Hematopoietic multipotent progenitor cell treated with erythropoietin and hydrocortisone succinate and interleukin-3 and kit ligand, for 8 days (in vitro differentiated cells): ENCODE measurements at regions not wholly inside any gene's neighbourhood (a gene's known extent, or its start where the extent isn't known, plus 50 kb on each side); places are given as distances from the start of the nearest gene placed in this dataset.

Experiments used
- DNase-seq: peaks from one replicate; pipeline ENCODE4 v3.0.0-alpha.2; 2015

DNA sequence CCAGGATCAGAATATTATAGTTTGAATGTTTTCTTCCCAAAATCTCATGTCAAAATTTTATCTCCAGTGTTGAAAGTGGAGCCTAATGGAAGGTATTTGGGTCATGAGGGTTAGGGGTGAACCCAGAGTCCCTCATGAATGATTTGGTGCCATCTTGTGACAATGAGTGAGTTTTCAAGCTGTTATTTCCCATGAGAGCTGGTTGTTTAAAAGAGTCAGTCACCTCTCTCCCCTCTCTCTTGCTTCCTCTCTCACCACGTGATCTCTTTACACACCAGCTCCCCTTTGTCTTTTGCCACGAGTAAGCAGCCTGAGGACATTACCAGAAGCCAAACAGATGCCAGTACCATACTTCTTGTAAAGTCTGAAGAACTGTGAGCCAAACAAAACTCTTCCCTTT lies 561.6 kb downstream of the RERGL start:
- no peak for DNase-seq

DNA sequence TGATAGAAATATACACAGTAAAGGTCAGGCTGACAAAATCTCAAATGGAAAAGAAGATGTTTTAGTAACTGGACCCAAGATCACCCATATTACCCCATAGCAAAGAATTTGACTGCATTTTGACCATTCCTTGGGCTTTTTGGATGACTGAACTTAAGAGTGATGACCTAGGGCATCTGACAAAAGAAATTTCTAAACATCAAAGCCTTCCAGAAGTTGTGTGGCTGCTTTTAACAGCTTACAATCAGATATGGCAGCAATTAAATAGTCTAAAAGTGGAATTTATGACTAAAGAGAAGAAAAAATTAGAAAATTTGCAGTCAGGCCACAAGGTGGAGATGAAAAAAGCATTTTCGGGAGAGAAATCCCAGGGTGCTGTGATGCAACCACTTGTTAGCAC lies 563.0 kb downstream of the RERGL start:
- DNase-seq, result no peak

DNA sequence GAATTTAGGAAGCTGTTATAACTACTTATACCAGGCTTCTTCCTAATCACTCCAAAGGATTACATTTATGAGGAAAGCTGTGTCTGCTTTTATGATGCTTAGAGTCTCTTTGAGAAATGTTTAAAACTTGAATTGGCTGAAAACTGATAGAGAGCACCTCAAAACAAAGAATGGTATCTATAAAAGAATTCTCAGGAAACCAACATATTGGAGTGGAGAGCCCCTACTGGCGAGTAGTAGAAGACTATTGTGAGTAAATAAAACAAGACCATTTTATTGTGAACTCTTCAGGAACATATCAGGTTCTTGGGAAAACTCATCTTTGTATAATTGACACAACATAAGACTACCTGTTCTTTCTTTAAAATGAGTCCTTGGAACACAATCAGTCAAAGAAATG lies 578.6 kb downstream of the RERGL start:
- no peak for DNase-seq

DNA sequence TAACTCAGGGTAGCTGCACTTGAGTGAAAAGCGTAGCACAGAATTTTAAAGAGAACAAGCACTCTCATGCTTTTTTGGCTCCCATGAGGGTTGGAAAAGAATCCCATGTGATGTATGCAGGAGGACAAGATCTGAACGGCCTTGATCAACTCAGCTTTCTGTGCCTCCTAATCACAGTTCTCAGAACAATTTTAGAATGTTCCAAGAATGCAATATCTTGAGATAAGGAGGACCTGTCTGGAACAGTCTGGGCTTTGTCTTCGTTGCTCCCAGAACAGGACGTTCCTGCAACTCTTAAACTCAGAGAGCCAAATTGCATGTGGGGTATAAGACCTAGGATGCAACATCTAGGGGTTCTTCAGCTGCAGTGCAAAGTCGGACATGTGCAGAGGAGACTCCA lies 582.7 kb downstream of the RERGL start:
- DNase-seq, result no peak

DNA sequence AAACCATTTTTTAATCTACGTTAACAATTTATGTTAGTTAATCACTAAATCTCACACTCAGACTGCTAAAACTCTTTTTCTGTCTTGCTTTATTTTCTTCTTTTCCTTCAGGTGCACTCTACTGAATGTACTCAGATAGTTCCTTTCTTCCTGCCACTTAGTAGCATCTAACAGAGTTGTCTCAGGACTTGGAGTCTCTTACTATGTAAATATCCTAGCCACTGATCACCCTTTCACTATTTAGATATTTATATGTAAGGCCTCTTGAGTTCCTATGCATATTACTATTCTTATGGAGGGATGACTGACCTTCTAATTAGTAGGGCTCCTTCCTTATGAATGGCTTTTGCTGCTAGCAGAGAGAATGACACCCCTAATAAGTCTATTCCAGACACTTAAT lies 586.3 kb downstream of the RERGL start:
- DNase-seq, result no peak

DNA sequence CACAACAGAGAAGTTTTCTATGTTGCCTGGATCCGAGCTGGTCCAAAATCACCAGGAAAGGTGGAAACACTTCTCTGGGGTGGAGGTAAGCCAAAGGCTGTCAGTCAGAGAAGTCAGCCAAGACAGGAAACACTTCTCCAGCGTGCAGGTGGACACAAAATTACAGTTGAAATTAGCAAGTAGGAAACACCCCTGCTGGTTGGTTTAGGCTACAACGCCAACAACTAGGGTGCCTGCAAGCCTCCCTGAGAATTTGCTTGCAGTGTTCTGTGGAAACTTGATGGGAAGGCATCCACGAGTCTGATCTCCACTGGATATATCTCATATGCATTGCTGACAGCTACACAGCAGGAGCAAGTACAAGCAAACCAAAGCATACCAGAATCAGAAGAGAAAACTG lies 600.5 kb downstream of the RERGL start:
- DNase-seq, result no peak

DNA sequence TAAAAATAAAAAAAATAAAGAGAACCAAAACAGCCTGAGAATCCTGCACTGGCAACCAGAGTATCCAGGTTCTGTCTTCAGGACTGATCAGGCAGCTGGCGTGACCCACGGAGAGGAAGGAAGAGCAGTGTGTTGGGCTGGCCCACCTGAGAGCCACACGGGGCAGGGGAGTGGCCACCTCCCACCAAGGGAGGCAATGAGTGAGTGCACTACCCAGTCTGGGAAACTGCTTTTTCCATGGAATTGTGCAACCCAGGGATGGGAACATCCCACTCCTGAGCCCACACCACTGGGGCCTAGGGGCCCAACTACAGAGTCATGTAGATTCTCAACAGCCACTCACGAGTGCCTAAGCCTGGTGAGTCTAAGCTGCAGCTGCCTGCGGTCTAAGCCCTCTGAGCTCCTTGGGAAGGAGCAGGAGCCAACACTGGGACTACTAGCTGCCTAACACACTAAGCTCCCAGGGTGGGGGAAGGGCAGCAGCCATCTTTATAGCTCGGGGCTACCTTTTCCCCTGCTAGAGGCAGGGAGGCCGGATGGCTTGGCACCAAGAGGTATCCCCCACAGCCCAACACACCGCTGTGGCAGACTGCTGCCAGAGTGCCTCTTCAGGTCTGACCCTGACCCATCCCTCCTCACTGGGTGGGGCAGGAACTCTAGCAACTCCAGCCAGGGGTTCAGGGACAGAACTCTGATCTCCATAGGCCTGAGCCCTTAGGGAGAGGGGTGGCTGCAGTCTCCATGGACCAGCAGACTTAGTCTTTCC lies 610.9 kb downstream of the RERGL start:
- no peak for DNase-seq

DNA sequence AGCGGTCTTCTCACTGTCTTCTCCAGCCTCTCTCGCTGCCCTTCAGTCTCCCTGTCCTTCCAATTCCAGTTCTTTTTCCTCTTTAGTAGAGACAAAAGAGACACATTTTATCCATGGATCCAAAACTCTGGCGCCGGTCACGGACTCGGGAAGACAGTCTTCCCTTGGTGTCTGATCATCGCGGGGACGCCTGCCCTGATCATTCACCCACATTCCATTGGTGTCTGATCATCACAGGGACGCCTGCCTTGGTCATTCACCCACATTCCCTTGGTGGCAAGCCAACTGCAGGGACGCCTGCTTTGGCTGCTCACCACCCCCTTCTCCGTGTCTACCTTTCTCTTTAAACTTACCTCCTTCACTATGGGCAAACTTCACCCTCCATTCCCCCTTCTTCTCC lies 619.5 kb downstream of the RERGL start:
- no peak for DNase-seq

DNA sequence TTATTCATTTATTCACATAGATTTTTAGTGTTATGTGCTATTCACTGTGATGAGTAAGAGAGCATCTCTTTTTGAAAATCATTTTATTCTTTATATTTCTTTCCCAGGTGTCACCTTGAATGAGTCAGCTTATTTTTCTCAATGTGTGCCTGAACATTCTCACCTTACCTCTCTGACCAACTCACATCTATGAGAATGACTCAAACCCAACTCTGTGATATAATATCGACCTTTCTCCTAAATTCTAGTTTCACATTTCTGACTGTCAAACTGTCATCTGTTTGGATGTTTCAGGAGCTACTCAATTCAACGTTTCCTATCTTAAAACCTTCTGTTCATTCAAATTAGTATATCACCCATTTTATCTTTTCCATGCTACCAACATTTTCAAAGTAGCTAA lies 630.8 kb downstream of the RERGL start:
- DNase-seq, result no peak

DNA sequence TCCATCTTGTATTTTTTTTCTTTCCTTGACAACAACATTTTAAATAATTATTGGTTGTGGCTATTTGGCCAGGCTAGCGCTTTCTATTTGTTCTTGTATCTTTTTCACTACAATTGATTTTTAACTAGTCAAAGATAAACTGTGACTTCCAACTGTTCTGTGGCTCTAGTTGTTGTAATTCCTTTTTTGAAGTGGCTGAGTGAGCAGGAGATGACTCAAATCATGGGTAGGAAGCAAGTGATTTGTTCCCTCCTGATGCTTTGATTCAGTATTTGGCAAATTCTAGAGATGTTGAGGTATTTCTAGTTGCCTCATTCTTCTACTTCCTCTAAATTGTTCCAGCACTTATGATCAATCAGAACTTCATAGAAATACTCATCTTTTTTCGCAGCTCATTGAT lies 633.5 kb downstream of the RERGL start:
- no peak for DNase-seq

DNA sequence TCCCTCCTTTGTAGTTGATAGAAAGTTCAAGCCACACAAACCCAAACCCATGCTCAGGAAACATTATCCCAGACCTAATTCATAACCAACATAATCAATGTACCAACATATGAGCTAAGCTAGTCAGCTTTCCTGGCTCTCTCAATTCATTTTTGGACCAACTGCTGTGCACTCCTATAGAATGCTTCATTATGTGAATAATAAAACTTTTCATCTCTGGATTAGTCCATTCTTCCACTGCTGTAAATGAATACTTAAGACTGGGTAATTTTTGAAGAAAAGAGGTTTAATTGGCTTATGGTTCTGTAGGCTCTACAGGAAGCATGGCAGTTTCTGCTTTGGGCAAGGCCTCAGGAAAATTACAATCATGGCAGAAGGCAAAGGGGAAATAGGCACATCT lies 651.9 kb downstream of the RERGL start:
- DNase-seq, result no peak

DNA sequence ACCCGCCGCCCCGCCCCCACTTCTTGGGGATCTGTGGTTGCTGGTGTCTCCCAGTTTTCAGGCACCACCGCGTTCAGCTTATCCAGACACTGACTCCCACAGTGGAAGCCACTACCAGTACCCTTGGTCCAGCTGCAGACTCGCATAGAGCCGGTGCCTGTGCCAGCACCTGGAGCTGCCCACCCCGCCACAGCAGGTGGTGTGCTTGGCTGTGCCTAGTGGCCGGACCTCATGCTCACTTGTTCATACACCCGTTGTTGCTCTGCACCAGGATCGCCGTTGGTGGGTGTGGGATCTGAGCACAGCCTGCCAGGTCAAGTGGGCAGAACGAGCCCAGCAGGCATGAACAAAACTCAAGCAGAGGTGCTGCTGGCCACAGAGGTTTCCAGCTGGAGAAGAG lies 673.2 kb downstream of the RERGL start:
- no peak for DNase-seq

DNA sequence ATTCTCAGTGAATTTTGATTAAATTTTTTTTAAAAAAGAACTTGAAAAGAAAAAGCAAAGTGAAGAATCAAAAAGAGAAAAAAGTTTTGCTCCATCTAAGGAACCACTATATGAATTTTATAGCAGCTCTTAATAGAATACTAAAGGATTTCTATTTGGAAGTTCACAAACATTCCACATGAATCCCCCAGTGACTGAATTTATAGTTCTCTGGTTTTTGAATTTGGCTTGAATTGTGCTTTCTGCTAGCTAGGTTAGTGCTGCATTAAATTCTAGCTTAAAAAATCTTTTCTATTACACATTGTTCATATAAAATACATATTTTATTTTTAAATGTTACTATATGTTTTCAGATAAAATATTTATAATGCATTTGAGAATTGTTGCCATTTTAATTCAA lies 675.4 kb downstream of the RERGL start:
- DNase-seq, result no peak

DNA sequence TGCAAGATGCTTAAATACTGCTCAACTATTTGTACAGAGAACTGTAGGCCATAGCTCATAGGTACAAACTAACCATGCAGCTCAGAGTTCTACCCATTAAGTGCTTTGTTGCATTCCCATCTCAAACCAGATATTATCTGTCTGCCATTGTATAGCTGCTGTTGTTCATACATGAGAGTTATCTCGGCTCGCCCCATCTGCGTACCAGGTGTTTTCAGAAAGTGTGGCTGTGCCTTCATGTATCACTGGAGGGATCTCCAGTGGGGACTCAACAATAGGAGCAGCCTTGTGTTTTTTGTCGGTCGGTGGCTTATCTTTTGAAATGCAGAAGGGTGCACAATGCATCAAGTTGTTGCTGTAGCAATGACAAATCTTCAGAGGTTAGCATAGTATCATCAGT lies 678.3 kb downstream of the RERGL start:
- DNase-seq, result no peak

DNA sequence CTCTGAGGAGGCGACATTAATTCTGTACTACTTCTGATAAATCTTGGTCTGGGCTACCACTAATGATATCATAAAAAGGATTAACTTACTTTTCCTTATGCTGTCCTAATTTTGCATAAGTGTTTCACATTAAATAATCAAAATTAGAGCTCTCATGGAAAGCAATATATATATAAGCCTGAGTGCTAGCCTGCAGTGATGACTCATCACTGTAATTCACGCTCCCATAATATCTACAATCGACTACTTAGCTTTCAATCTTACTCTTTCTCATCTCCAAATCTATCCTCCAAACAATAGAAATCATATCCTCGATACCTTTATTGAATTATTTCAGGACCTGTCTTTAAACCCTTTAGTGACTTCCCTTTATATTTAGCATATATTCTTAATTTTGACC lies 701.3 kb downstream of the RERGL start:
- DNase-seq, result no peak

DNA sequence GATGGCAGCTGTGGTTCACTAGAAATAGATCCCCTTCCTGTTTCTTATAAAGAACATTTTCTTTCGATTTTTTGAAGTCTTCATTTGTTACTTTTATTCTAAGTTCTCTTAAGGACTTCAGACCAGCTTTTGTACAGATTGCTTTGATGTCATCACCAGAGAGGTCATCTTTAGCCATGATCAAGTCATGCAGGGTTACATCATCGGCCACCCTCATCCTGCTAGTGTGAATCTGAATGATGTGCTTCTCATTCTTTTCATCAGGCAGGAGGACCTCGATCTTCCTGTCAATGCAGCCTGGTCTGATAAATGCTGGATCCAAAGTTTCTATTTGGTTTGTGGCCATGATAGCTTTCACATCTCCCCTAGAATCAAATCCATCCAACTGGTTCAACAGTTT lies 706.7 kb downstream of the RERGL start:
- DNase-seq, result no peak

DNA sequence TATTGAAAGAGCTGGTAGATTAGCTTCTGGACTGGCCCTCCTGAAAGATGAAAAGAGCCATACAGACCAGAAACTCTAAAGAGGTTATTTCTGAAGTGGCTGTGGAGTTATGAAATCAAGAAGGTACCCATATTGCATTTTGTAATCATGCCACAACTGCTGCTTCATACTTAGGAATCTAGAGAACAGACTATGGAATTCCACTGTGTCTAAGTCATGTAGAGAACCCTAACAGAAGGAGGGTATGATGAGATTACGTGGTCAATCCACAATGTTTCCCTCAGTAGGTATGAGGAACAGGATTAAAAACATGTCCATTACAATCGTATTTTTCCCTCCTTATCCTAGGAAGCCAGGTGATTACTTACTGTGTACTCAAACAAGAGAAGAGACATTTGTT lies 708.8 kb downstream of the RERGL start:
- DNase-seq, result no peak

DNA sequence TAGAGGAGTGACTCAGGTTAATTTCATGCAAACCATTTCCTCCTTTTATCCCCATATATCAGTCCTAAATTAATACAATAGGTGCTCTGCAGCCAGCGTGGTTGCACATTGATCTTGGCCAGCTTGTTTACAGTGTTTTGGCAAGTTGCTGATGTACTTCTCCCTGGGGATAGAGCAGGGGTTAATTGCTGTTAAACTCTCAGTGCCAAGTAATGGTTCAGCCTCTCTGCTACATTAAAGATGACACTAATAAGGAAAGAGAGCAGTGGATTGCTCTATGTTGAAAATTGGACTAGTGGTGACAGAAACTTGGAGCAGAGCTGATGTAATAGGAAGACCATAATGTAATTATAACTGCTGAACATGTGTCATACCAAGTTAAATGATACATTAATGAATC lies 717.5 kb downstream of the RERGL start:
- DNase-seq, result no peak

DNA sequence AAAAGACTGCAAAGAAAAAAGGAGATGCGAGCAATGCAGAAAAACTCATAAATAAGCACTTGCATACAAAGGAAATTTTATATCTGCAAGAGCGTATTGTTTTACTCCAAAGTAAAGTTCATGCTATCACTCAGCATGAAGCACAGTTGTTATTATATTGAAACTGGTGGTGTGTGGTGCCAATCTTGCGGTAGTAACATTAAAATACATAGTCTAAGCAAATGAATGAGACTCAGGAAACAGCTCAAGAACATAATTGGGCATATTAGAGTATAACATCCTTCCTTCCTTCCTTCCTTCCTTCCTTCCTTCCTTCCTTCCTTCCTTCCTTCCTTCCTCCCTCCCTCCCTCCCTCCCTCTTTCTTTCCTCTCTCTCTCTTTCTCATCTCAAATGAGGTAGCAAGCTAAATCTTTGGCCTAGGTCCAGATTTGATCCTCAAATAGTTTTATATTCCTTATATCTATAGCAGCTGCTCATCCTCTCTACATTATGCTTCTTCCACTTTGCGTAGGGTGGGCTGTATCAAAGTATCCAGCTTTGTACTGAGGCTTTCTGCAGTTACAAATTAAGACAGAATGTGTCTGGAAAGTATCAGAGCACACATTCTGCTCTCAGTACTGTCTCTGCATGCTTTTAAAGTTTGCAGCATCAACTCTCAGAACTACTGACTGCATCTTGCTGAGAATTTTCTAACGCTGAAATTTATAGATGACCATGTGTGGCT lies 718.3 kb downstream of the RERGL start:
- DNase-seq, result no peak

DNA sequence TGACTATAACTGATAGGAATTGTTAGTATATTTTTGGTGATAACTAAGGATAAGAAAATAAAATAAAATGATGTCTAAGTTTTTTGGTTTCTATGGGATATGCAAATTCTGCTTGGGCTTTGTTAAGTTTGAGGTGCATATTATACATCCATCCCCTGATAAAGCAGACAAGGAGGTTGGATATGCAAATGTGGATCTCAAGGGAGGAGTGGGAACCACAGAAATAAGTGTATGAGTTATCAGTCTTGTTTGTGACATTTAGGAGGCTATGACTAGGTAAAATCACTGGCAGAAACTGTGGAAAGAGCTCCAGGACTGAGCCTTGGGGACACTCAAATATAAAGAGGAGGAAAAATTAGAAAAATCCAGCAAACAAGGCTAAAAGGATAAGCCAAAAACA lies 719.4 kb downstream of the RERGL start:
- no peak for DNase-seq

DNA sequence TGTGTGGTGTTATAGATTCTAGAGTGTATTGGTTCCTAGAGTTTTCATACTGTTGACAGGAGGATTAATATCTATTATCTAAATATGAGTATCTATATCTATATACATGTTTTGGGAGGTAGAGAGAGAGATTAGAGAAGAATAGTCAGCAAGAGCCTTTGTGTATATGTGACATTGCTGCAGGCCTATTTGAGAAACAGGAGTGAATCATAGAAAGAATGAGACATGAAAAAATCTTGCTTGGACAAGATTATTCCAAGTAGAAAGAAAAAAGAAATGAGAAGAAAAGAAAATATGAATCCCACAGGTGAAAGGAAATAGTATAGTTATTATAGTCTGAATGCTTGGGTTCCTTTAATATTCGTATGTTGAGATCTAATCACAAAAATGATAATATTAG lies 720.4 kb downstream of the RERGL start:
- DNase-seq, result no peak

DNA sequence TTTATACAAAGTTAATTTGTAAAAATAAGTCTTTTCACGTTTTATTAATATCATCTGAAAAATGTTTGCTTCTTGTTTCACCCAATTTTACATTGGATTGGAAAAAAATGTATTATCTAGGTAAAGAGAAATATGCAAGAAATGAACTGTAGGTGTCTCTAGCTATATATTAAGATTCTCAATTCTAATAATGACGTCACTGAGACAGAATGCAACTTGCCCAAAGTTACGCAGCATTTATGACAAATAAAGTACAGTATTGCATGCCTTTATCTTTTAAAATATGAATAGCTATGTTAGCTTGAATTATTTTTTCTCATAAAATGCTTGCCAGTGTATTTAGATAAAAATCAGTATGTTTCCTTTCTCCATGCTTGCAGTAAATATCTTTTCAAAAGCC lies 728.8 kb downstream of the RERGL start:
- no peak for DNase-seq

DNA sequence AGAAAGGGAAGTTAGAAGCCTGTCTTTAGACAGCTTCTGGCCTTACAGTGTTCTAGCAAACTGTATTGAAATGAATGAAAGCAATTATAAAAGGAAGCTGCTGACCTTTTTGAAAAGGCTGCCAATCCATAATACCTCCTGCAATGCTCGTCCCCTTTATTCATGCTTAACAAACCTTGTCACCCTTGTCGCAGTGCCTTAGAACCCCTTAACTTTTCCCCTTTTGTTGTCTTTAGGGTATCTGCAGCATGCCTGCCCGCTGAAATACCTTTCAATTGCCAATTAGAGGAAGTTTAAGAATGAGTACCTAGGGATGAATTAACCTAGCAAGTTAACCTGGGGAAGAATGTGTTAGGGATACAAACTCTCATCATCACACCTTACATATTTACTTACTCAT lies 731.2 kb downstream of the RERGL start:
- DNase-seq, result no peak

DNA sequence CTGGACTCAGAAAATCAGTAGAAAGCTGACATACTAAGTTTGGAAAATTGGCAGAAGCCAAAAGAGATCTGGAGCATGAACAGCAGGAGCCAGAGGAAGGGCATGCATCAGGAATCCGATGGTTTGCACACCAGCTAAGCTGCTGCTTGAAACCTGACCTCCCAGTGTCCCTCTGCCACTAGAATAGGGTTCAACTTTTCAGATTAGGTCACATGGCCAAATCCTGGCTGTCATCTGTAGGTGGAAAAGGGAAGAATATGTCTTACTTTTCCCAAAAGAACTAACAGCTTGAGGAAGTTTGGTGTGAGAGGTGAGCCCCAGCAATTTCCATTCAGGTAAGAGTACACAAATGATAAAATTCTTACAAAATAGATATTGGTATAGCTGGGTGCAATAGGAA lies 732.6 kb downstream of the RERGL start:
- DNase-seq, result no peak

DNA sequence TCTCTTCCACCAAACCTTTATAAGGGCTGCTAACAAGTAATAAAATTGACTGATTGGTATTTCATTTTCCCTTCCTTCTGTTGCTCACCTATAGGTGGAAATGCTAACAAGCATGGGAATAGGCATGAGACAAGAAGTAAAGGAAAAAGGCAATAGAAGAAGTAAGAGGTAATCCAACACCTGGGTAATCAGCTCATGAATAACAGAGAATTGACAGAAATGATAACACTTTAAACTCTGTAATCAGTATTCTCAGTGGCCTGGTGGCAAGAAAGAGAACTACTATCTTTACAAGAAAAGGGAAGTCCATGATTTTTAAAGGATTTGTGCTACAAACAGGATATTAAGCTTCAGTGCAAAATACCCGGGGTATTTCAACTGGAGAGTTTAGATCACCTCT lies 737.8 kb downstream of the RERGL start:
- no peak for DNase-seq
